T-cell (primary cell): ENCODE measurements at regions not wholly inside any gene's neighbourhood (a gene's known extent, or its start where the extent isn't known, plus 50 kb on each side); places are given as distances from the start of the nearest gene placed in this dataset.

Source experiments
- ATAC-seq, 4 experiments: fragments of 200-7000 bp in 3 of 4; fragments of 150-1000 bp in 1 of 4; cut with Tn5 transposase; replicated peaks in 1 of 4; 1 replicate in 3 of 4; 2 replicates in 1 of 4; pipeline ENCODE4 v1.10.0; 2021; ENCODE audit warnings: moderate library complexity in 3 of 4, mild to moderate bottlenecking in 2 of 4, moderate number of reproducible peaks in 1 of 4
- CTCF ChIA-PET, 2 donors: fragments of 300-600 bp; sonication (Branson Sonifier 250); formaldehyde crosslinking; loops; one replicate each; lab custom pipeline; 2022; ENCODE audit warnings: antibody characterized with exemption in 2 of 2; lab: Charles Lee
- POLR2A ChIA-PET, 2 donors: fragments of 300-600 bp; sonication (Branson Sonifier 250); formaldehyde crosslinking; loops; one replicate each; lab custom pipeline; 2022; ENCODE audit warnings: antibody characterized with exemption in 2 of 2; lab: Charles Lee
- DNase-seq, 35 experiments: peaks; one replicate each; pipeline versions ENCODE4 v3.0.0 to v3.0.0-alpha.2; 2013 to 2023
- H3K27ac ChIP-seq: one replicate; pipeline ENCODE4 v1.5.1; 2013; ENCODE audit warnings: low read length
- H3K27me3 ChIP-seq, 2 experiments: replicated peaks in 1 of 2; 1 replicate in 1 of 2; 2 replicates in 1 of 2; pipeline versions ENCODE4 v1.6.1 to v1.7.0; 2013; ENCODE audit warnings: low read length in 1 of 2, mixed read lengths in 1 of 2; ENCODE audit not compliant: control insufficient read depth in 2 of 2, insufficient read depth in 2 of 2; ENCODE audit errors: extremely low read depth in 1 of 2
- H3K36me3 ChIP-seq, 2 donors: 1 replicate in 1 of 2; 2 replicates in 1 of 2; pipeline versions ENCODE4 v1.6.1 to v1.7.0; 2013; ENCODE audit warnings: low read length in 1 of 2; ENCODE audit not compliant: control insufficient read depth in 2 of 2, insufficient read depth in 1 of 2; ENCODE audit errors: extremely low read depth in 1 of 2
- H3K4me1 ChIP-seq, 2 experiments: 1 replicate in 1 of 2; 2 replicates in 1 of 2; pipeline versions ENCODE4 v1.6.1 to v1.7.0; 2013; ENCODE audit warnings: low read length in 2 of 2, mixed read lengths in 1 of 2; ENCODE audit not compliant: insufficient read depth in 2 of 2, control insufficient read depth in 1 of 2; ENCODE audit errors: extremely low read depth in 1 of 2
- H3K4me3 ChIP-seq, 2 donors: 1 replicate in 1 of 2; 2 replicates in 1 of 2; pipeline versions ENCODE4 v1.5.1 to v1.7.0; 2013; ENCODE audit warnings: mild to moderate bottlenecking in 2 of 2, low read length in 1 of 2, moderate library complexity in 1 of 2; ENCODE audit not compliant: control insufficient read depth in 1 of 2; ENCODE audit errors: extremely low read depth in 1 of 2
- H3K9me3 ChIP-seq: 2 replicates; pipeline ENCODE4 v1.7.0; 2013
- H3K27ac Mint-ChIP-seq, 2 donors: one replicate each; pipeline ENCODE4 v1.8.0; 2020 to 2021; ENCODE audit warnings: mild to moderate bottlenecking in 2 of 2, mixed read lengths in 2 of 2
- H3K27me3 Mint-ChIP-seq, 2 donors: one replicate each; pipeline ENCODE4 v1.8.0; 2021 to 2022; ENCODE audit warnings: mixed read lengths in 2 of 2
- H3K36me3 Mint-ChIP-seq: one replicate; pipeline ENCODE4 v1.8.0; 2021; ENCODE audit warnings: mixed read lengths
- H3K4me1 Mint-ChIP-seq, 3 donors: one replicate each; pipeline ENCODE4 v1.8.0; 2020 to 2022; ENCODE audit warnings: mixed read lengths in 3 of 3, mild to moderate bottlenecking in 1 of 3
- H3K4me3 Mint-ChIP-seq, 3 donors: one replicate each; pipeline ENCODE4 v1.8.0; 2020 to 2022; ENCODE audit warnings: mild to moderate bottlenecking in 3 of 3, mixed read lengths in 3 of 3, moderate library complexity in 3 of 3
- H3K9me3 Mint-ChIP-seq, 3 donors: one replicate each; pipeline ENCODE4 v1.8.0; 2020 to 2022; ENCODE audit warnings: mixed read lengths in 3 of 3
- WGBS: methylation state at CpG from one replicate; pipeline ENCODE4 v1.1.5; 2013; ENCODE audit warnings: missing lambda C conversion rate; ENCODE audit not compliant: insufficient coverage; 5-methylcytosine and 5-hydroxymethylcytosine counted together

- Mint-ChIP-seq H3K27ac (no peak overlapping the region), H3K4me3 (no peak overlapping the region), H3K27me3 (peaks cover 12 to 16% of the 10 kb centered on the region in 2 donors), H3K36me3 (no peaks in the 10 kb centered on the region), H3K4me1 (no peaks in the 10 kb centered on the region), H3K9me3 (peaks cover 0 to 10% (median 5%) of the 10 kb centered on the region in 3 donors)
- no peak overlapping the region for H3K4me3 ChIP-seq
- no peaks in the 10 kb centered on the region for H3K27me3 ChIP-seq
- H3K36me3 ChIP-seq = no peaks in the 10 kb centered on the region
- ATAC-seq (no peak), DNase-seq (no peak)
- no CpG with 5 or more reads among the region's 2 CpGs for WGBS
- ChIA-PET POLR2A (no interaction called here), CTCF (no interaction called here)
- no peak overlapping the region for H3K27ac ChIP-seq
- no peaks in the 10 kb centered on the region for H3K4me1 ChIP-seq
- no peaks in the 10 kb centered on the region for H3K9me3 ChIP-seq
These were observed 171.6 kb upstream of the MITF start for GRCh38 chr3:69567710-69568052.

- no peak for DNase-seq
- ChIA-PET POLR2A (interaction anchor here in 1 of 2 donors (0.6 kb wide), 1 partner anchor 436 kb away, joined by 3 read pairs; no protein-coding TSS in a partner anchor), CTCF (no interaction called here)
- peaks cover 12 to 16% of the 10 kb centered on the region in 2 donors for H3K27me3 Mint-ChIP-seq
- no peaks in the 10 kb centered on the region for H3K9me3 ChIP-seq
- no peak overlapping the region for H3K27ac Mint-ChIP-seq
- H3K4me3 Mint-ChIP-seq = no peak overlapping the region
- no peaks in the 10 kb centered on the region for H3K36me3 ChIP-seq
- H3K27me3 ChIP-seq = no peaks in the 10 kb centered on the region
- ATAC-seq = no peak
- no peaks in the 10 kb centered on the region for H3K36me3 Mint-ChIP-seq
- peaks cover 0 to 10% (median 5%) of the 10 kb centered on the region in 3 donors for H3K9me3 Mint-ChIP-seq
- WGBS = 71% methylated on average over 3 of the region's 4 CpGs
- no peak overlapping the region for H3K27ac ChIP-seq
- H3K4me1 Mint-ChIP-seq = no peaks in the 10 kb centered on the region
- no peaks in the 10 kb centered on the region for H3K4me1 ChIP-seq
- H3K4me3 ChIP-seq = no peak overlapping the region
These were observed 172.1 kb upstream of the MITF start for GRCh38 chr3:69567023-69567709.

GRCh38 chr3:69566275-69566674 is 173.0 kb upstream of the MITF start:
- H3K27me3 Mint-ChIP-seq = peaks cover 12 to 21% of the 10 kb centered on the region in 2 donors
- no peak overlapping the region for H3K27ac Mint-ChIP-seq
- CTCF ChIA-PET = no interaction called here
- DNase-seq (no peak), ATAC-seq (no peak)
- Histone ChIP-seq H3K27me3 (no peaks in the 10 kb centered on the region), H3K4me1 (no peaks in the 10 kb centered on the region), H3K4me3 (no peak overlapping the region), H3K27ac (no peak overlapping the region), H3K36me3 (no peaks in the 10 kb centered on the region), H3K9me3 (no peaks in the 10 kb centered on the region)
- no peaks in the 10 kb centered on the region for H3K4me1 Mint-ChIP-seq
- WGBS = 70% methylated on average over 4 of the region's 4 CpGs
- no peak overlapping the region for H3K4me3 Mint-ChIP-seq
- POLR2A ChIA-PET = no interaction called here
- H3K9me3 Mint-ChIP-seq = peaks cover 0 to 10% (median 5%) of the 10 kb centered on the region in 3 donors
- H3K36me3 Mint-ChIP-seq = no peaks in the 10 kb centered on the region

- Histone ChIP-seq H3K27me3 (no peaks in the 10 kb centered on the region), H3K27ac (no peak overlapping the region), H3K36me3 (no peaks in the 10 kb centered on the region), H3K4me1 (no peaks in the 10 kb centered on the region), H3K4me3 (no peak overlapping the region), H3K9me3 (no peaks in the 10 kb centered on the region)
- no peaks in the 10 kb centered on the region for H3K4me1 Mint-ChIP-seq
- no peak overlapping the region for H3K27ac Mint-ChIP-seq
- CTCF ChIA-PET = no interaction called here
- H3K4me3 Mint-ChIP-seq = no peak overlapping the region
- no peaks in the 10 kb centered on the region for H3K36me3 Mint-ChIP-seq
- peaks cover 12 to 21% of the 10 kb centered on the region in 2 donors for H3K27me3 Mint-ChIP-seq
- POLR2A ChIA-PET = no interaction called here
- ATAC-seq (no peak), DNase-seq (no peak)
- peaks cover 0 to 10% (median 5%) of the 10 kb centered on the region in 3 donors for H3K9me3 Mint-ChIP-seq
- WGBS = 65% methylated on average over 2 of the region's 4 CpGs
These were observed 173.9 kb upstream of the MITF start for GRCh38 chr3:69565316-69565715.

GRCh38 chr3:69563981-69564380 is 175.3 kb upstream of the MITF start:
- Histone ChIP-seq H3K27ac (no peak overlapping the region), H3K9me3 (no peaks in the 10 kb centered on the region), H3K4me3 (no peak overlapping the region), H3K36me3 (no peaks in the 10 kb centered on the region), H3K4me1 (no peaks in the 10 kb centered on the region), H3K27me3 (no peaks in the 10 kb centered on the region)
- Mint-ChIP-seq H3K36me3 (no peaks in the 10 kb centered on the region), H3K4me3 (no peak overlapping the region), H3K4me1 (no peaks in the 10 kb centered on the region), H3K27ac (no peak overlapping the region), H3K27me3 (peaks cover 12 to 21% of the 10 kb centered on the region in 2 donors), H3K9me3 (peaks cover 0 to 10% (median 8%) of the 10 kb centered on the region in 3 donors)
- DNase-seq (no peak), ATAC-seq (no peak)
- POLR2A ChIA-PET = no interaction called here
- CTCF ChIA-PET = no interaction called here
- WGBS = no CpG with 5 or more reads among the region's 5 CpGs

- Mint-ChIP-seq H3K27me3 (peaks cover 12 to 24% of the 10 kb centered on the region in 2 donors), H3K4me3 (no peak overlapping the region), H3K9me3 (peaks cover 0 to 10% (median 8%) of the 10 kb centered on the region in 3 donors), H3K27ac (no peak overlapping the region), H3K4me1 (no peaks in the 10 kb centered on the region), H3K36me3 (no peaks in the 10 kb centered on the region)
- Histone ChIP-seq H3K36me3 (no peaks in the 10 kb centered on the region), H3K27ac (no peak overlapping the region), H3K9me3 (no peaks in the 10 kb centered on the region), H3K4me1 (no peaks in the 10 kb centered on the region), H3K27me3 (no peaks in the 10 kb centered on the region), H3K4me3 (no peak overlapping the region)
- DNase-seq = no peak
- WGBS = 67% methylated on average over 1 of the region's 3 CpGs
- POLR2A ChIA-PET = no interaction called here
- CTCF ChIA-PET = no interaction called here
- ATAC-seq = no peak
These were observed 176.1 kb upstream of the MITF start for GRCh38 chr3:69563151-69563550.
